Nephron progenitor cell (in vitro differentiated cells): ENCODE measurements at regions not wholly inside any gene's neighbourhood (a gene's known extent, or its start where the extent isn't known, plus 50 kb on each side); places are given as distances from the start of the nearest gene placed in this dataset.
A peak's percentile ranks its signal among the peaks of the same experiment; 100 is the strongest.

ENCODE experiments used
- DNase-seq: peaks from one replicate; pipeline ENCODE4 v3.0.0; 2021
- H3K27ac Mint-ChIP-seq: 2 replicates; pipeline ENCODE4 v1.8.0; 2021; ENCODE audit warnings: mild to moderate bottlenecking, moderate library complexity, mixed read lengths
- H3K27me3 Mint-ChIP-seq: 2 replicates; pipeline ENCODE4 v1.8.0; 2021; ENCODE audit warnings: mild to moderate bottlenecking, low read depth, mixed read lengths; ENCODE audit not compliant: poor library complexity
- H3K36me3 Mint-ChIP-seq: 2 replicates; pipeline ENCODE4 v1.8.0; 2021; ENCODE audit warnings: low read depth, mixed read lengths
- H3K4me1 Mint-ChIP-seq: 2 replicates; pipeline ENCODE4 v1.8.0; 2021; ENCODE audit warnings: mixed read lengths
- H3K4me3 Mint-ChIP-seq: 2 replicates; pipeline ENCODE4 v1.8.0; 2021; ENCODE audit warnings: mild to moderate bottlenecking, moderate library complexity, mixed read lengths
- H3K9me3 Mint-ChIP-seq: 2 replicates; pipeline ENCODE4 v1.8.0; 2021; ENCODE audit warnings: mild to moderate bottlenecking, moderate library complexity, mixed read lengths
- TF ChIP-seq, protein P1 (sequence below): fragments of 200-600 bp; sonication (generic); IDR thresholded peaks from 2 replicates; pipeline ENCODE4 v1.5.0; 2021; ENCODE audit warnings: antibody characterized with exemption

DNA sequence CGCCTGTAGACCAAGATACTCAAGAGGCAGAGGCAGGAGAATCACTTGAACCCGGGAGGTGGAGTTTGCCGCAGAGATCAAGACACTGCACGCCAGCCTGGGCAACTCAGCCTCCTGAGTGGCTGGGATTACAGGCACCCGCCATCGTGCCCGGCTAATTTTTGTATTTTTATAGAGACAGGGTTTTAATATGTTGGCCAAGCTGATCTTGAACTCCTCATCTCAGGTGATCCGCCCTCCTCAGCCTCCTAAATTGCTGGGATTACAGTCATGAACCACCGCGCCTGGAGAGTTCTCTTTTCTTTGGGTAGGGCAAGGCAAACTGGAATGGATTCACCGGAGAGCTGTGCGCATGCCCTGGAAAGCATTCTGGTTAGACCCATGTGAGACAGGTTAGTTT, 179.3 kb upstream of the ALG10B start:
- DNase-seq: no peak
- Mint-ChIP-seq H3K9me3 (peaks cover 71% of the 10 kb centered on the region), H3K4me3 (no peak overlapping the region), H3K4me1 (no peaks in the 10 kb centered on the region), H3K27me3 (peaks cover 4% of the 10 kb centered on the region), H3K36me3 (no peaks in the 10 kb centered on the region), H3K27ac (no peak overlapping the region)
- TF ChIP-seq, protein P1, sequence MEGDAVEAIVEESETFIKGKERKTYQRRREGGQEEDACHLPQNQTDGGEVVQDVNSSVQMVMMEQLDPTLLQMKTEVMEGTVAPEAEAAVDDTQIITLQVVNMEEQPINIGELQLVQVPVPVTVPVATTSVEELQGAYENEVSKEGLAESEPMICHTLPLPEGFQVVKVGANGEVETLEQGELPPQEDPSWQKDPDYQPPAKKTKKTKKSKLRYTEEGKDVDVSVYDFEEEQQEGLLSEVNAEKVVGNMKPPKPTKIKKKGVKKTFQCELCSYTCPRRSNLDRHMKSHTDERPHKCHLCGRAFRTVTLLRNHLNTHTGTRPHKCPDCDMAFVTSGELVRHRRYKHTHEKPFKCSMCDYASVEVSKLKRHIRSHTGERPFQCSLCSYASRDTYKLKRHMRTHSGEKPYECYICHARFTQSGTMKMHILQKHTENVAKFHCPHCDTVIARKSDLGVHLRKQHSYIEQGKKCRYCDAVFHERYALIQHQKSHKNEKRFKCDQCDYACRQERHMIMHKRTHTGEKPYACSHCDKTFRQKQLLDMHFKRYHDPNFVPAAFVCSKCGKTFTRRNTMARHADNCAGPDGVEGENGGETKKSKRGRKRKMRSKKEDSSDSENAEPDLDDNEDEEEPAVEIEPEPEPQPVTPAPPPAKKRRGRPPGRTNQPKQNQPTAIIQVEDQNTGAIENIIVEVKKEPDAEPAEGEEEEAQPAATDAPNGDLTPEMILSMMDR: no peak

GRCh38 chr12:38137716-38138115, 178.9 kb upstream of the ALG10B start:
- Mint-ChIP-seq H3K4me1 (no peaks in the 10 kb centered on the region), H3K4me3 (no peak overlapping the region), H3K36me3 (no peaks in the 10 kb centered on the region), H3K27me3 (peaks cover 4% of the 10 kb centered on the region), H3K27ac (no peak overlapping the region), H3K9me3 (peaks cover 71% of the 10 kb centered on the region)
- TF ChIP-seq, protein P1: no peak
- DNase-seq: no peak

DNA sequence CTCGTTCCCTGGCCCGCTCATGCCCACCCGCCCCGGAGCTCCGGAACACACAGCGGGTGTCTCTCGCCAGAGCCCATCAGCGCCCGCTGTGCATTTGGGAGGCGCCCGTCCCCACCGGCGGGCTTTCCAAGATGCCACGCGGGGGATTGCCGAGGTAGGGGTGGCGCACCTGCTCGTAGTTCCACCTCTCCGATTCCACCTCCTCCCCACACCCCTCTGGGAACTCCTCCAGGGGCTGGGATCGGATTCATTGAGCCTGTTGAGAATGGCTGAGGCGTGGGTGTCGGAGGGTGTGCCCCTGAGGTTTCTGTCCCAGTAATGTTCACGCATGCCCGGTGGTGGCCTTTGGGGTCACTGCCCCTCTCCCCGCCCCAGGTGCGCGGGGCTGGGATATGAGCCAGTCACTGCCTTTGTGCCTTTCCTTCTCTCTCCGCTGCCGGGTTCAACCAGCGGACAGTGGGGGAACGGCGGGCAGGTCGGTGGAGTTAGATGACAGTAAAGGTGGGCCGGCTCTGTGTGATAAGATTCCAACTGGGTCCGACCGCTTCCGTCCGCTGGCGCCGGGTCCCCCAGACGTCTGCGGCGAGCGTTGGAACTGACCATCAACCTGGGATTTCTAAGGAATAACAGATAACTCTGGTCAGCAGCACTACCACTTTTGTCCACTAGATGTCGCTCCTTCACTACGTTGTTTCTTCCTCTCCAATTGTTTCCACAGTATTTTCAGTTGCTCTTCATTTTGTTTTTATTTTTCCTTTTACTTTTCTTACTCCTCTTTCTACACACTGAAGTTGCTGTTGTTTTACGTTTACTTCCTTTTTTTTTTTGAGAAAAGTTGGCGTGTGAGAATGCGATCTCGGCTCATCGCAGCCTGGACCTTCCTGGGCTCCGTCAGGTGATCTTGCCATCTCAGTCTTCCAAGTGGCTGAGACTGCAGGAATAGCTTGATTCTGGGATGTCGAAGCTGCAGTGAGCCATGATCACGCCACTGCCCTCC, 178.1 kb upstream of the ALG10B start:
- Mint-ChIP-seq H3K4me1 (no peaks in the 10 kb centered on the region), H3K4me3 (peak overlapping the region; percentile 22), H3K9me3 (peaks cover 71% of the 10 kb centered on the region), H3K27me3 (peaks cover 4% of the 10 kb centered on the region), H3K36me3 (no peaks in the 10 kb centered on the region), H3K27ac (no peak overlapping the region)
- TF ChIP-seq, protein P1: peak; percentile 88
- DNase-seq: peak; percentile 77

DNA sequence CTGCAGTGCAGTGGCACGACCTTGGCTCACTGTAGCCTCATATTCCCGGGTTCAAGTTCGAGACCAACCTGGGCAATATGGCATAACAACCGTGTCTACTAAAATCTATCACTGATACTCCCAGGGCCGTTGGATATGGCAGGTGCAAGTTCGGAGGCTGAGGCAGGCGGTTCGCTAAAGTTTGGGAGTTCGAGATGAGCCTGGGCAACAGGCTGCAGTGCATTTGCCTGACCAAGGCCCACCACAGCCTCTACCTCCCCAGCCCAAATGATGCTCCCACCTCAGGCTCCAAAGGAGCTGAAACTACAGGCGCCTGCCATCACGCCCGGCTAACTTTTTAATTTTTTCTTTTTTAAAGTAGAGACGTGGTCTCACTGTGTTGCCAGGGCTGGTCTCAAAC, 177.1 kb upstream of the ALG10B start:
- H3K27ac Mint-ChIP-seq: no peak overlapping the region
- H3K27me3 Mint-ChIP-seq: peaks cover 4% of the 10 kb centered on the region

GRCh38 chr12:38141239-38141638, 175.3 kb upstream of the ALG10B start:
- Mint-ChIP-seq H3K27ac (no peak overlapping the region), H3K27me3 (peaks cover 4% of the 10 kb centered on the region), H3K9me3 (peaks cover 74% of the 10 kb centered on the region), H3K4me1 (no peaks in the 10 kb centered on the region), H3K36me3 (no peaks in the 10 kb centered on the region), H3K4me3 (no peak overlapping the region)
- TF ChIP-seq, protein P1: no peak
- no peak for DNase-seq

More for the DNA sequence above, 177.1 kb upstream of the ALG10B start:
- peaks cover 74% of the 10 kb centered on the region for H3K9me3 Mint-ChIP-seq
- H3K36me3 Mint-ChIP-seq: no peaks in the 10 kb centered on the region
- no peaks in the 10 kb centered on the region for H3K4me1 Mint-ChIP-seq
- DNase-seq: no peak
- H3K4me3 Mint-ChIP-seq: no peak overlapping the region
- TF ChIP-seq, protein P1: no peak
